PC-3 (cell line): ENCODE measurements at regions not wholly inside any gene's neighbourhood (a gene's known extent, or its start where the extent isn't known, plus 50 kb on each side); places are given as distances from the start of the nearest gene placed in this dataset.

Experiments
- ATAC-seq: fragments of 200-7000 bp; cut with Tn5 transposase; 2 replicates; pipeline ENCODE4 v1.9.1; 2020; ENCODE audit warnings: mild to moderate bottlenecking, moderate library complexity
- BruUV-seq: library from RNA; stranded (reverse); fragments of 400-500 nt; replicated peaks from 2 replicates; lab custom pipeline; 2021; lab: Mats Ljungman, UMichigan
- CTCF ChIA-PET: fragments of 300-600 bp; sonication (Branson Sonifier 250); formaldehyde crosslinking; loops from one replicate; lab custom pipeline; 2022; ENCODE audit warnings: antibody characterized with exemption; lab: Charles Lee
- POLR2A ChIA-PET: fragments of 300-600 bp; sonication (Branson Sonifier 250); formaldehyde crosslinking; loops from one replicate; lab custom pipeline; 2022; ENCODE audit warnings: antibody characterized with exemption; ENCODE audit not compliant: unreplicated experiment; lab: Charles Lee
- DNase-seq: peaks from one replicate; pipeline ENCODE4 v3.0.0-alpha.2; 2015
- H2AFZ ChIP-seq: fragments of 300-600 bp; sonication (generic); 2 replicates; pipeline ENCODE4 v1.6.0; 2016; ENCODE audit warnings: antibody characterized with exemption, low read length
- H3F3A ChIP-seq: fragments of 300-600 bp; sonication (generic); one replicate; pipeline ENCODE4 v1.6.0; 2017; ENCODE audit warnings: antibody characterized with exemption, low read length, control low read depth, mild to moderate bottlenecking; ENCODE audit not compliant: unreplicated experiment
- H3K27ac ChIP-seq: fragments of 300-600 bp; sonication (generic); 2 replicates; pipeline ENCODE4 v1.5.1; 2016; ENCODE audit warnings: mild to moderate bottlenecking, low read length
- H3K27me3 ChIP-seq: fragments of 300-600 bp; sonication (generic); 2 replicates; pipeline ENCODE4 v1.6.1; 2016; ENCODE audit warnings: low read length, mixed read lengths
- H3K36me3 ChIP-seq: fragments of 300-600 bp; sonication (generic); 2 replicates; pipeline ENCODE4 v1.6.1; 2016; ENCODE audit warnings: low read depth, mixed run types, low read length, mixed read lengths
- H3K4me1 ChIP-seq: fragments of 300-600 bp; sonication (generic); 2 replicates; pipeline ENCODE4 v1.5.1; 2016; ENCODE audit warnings: low read length; ENCODE audit not compliant: insufficient read depth
- H3K4me2 ChIP-seq: fragments of 300-600 bp; sonication (generic); 2 replicates; pipeline ENCODE4 v1.6.0; 2016; ENCODE audit warnings: low read length
- H3K4me3 ChIP-seq: fragments of 300-600 bp; sonication (generic); 2 replicates; pipeline ENCODE4 v1.5.1; 2016; ENCODE audit warnings: mild to moderate bottlenecking, low read length, mixed read lengths
- H3K79me2 ChIP-seq: fragments of 300-600 bp; sonication (generic); 2 replicates; pipeline ENCODE4 v1.6.1; 2017; ENCODE audit warnings: low read length, mixed read lengths
- H3K9ac ChIP-seq: fragments of 300-600 bp; sonication (generic); 2 replicates; pipeline ENCODE4 v1.6.0; 2016; ENCODE audit warnings: mild to moderate bottlenecking, low read length
- H3K9me2 ChIP-seq: fragments of 300-600 bp; sonication (generic); replicated peaks from 2 replicates; pipeline ENCODE4 v1.6.1; 2016; ENCODE audit warnings: mixed run types, low read length, mixed read lengths
- H3K9me3 ChIP-seq: fragments of 300-600 bp; sonication (generic); 2 replicates; pipeline ENCODE4 v1.6.1; 2016; ENCODE audit warnings: low read length, mixed read lengths
- H4K20me1 ChIP-seq: fragments of 300-600 bp; sonication (generic); 2 replicates; pipeline ENCODE4 v1.6.1; 2016; ENCODE audit warnings: low read length, mixed read lengths
- EZH2 ChIP-seq: fragments of 300-600 bp; sonication (generic); IDR thresholded peaks from one replicate; pipeline ENCODE4 v1.6.1; 2017; ENCODE audit warnings: antibody characterized with exemption, mild to moderate bottlenecking, low read length; ENCODE audit not compliant: unreplicated experiment
- EZH2phosphoT487 ChIP-seq: fragments of 300-600 bp; sonication (generic); IDR thresholded peaks from 2 replicates; pipeline ENCODE4 v1.6.1; 2018; ENCODE audit warnings: mild to moderate bottlenecking, antibody characterized with exemption, low read length, borderline replicate concordance
- intact Hi-C: fragments of 100-400 bp; cut with micrococcal nuclease; formaldehyde crosslinking; loops from 2 replicates; pipeline ENCODE4 v1.9.0; 2023
- TF ChIP-seq, protein P1 (sequence below): fragments of 300-600 bp; sonication (generic); conservative IDR thresholded peaks from 2 replicates; pipeline ENCODE4 v1.5.1; 2017; ENCODE audit warnings: antibody characterized with exemption, low read depth, mild to moderate bottlenecking, low read length

DNA sequence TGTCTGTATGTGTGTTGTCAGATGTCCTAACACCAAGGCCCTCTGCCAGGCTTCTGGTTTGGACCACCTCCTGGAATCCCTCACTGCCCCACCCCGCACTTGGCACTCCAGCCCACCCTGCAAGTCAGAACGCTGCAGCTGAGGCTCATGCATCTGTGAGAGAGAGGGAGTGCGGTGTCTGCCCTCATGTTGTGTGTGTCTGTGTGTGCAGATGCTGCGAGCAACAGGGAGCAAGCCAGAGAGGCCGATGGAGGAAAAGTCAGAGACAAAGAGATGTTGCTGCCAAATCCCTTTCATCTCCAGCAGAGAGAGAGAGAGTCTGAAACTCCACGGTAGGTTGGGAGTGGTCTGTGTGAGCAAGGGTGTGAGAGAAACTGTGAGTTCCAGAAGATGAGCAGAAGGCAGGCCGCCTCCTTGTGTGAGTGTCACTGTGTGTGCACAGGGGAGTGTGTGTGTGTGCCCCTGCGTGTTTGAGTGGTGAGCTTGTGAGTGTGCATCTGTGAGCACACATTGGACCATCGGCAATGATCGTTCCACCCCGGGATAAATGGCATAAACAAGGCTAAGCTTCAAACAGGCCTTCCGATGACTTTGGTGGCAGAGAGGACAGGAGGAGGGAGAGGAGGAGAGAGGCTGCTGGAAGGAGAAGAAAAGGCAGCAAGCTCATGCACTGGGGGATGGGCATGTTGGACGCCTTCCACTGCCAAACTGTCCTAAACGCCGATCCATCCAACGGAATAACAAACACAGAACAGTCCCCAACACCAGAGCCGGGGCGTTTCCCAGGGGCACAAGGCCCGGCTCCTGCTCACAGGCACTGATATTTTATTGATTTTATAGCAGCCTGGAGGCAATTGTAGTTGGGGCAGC, 99.2 kb upstream of the GRIK3 start:
- POLR2A ChIA-PET: no interaction called here
- CTCF ChIA-PET: no interaction called here

DNA sequence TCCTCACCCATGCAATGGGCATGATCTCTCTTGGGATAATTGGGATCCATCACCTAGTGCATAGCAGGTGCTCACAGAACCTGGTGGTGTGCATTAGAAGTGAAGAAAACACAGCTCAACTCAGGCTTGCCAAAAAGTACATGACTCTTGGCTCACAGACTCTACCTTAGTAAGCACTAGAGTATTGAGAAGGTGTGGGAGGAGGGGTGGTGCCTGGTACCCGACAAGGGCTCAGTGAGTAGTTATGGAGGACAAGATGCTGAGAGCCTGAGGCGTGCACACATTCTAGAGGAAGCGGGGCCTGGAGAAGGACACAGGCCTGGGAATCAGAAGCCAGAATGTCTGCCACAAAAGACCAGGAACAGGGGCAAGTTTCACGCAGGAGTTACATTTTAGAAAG, 100.3 kb upstream of the GRIK3 start:
- Histone ChIP-seq H3F3A (no peaks in the 10 kb centered on the region), H3K4me3 (no peak overlapping the region), H2AFZ (no peak overlapping the region), H3K27ac (no peak overlapping the region), H3K79me2 (no peaks in the 10 kb centered on the region), H4K20me1 (no peaks in the 10 kb centered on the region), H3K9me3 (no peaks in the 10 kb centered on the region), H3K27me3 (peaks cover 27% of the 10 kb centered on the region), H3K36me3 (no peaks in the 10 kb centered on the region), H3K4me2 (no peak overlapping the region), H3K4me1 (no peaks in the 10 kb centered on the region), H3K9me2 (no peaks in the 10 kb centered on the region), H3K9ac (no peak overlapping the region)
- intact Hi-C loops: no loop called here
- ChIA-PET CTCF (no interaction called here), POLR2A (interaction anchor here (0.6 kb wide), 1 partner anchor 331 kb away, joined by 4 read pairs; no protein-coding TSS in a partner anchor)
- ATAC-seq (no peak), DNase-seq (no peak)
- TF ChIP-seq, protein P1, sequence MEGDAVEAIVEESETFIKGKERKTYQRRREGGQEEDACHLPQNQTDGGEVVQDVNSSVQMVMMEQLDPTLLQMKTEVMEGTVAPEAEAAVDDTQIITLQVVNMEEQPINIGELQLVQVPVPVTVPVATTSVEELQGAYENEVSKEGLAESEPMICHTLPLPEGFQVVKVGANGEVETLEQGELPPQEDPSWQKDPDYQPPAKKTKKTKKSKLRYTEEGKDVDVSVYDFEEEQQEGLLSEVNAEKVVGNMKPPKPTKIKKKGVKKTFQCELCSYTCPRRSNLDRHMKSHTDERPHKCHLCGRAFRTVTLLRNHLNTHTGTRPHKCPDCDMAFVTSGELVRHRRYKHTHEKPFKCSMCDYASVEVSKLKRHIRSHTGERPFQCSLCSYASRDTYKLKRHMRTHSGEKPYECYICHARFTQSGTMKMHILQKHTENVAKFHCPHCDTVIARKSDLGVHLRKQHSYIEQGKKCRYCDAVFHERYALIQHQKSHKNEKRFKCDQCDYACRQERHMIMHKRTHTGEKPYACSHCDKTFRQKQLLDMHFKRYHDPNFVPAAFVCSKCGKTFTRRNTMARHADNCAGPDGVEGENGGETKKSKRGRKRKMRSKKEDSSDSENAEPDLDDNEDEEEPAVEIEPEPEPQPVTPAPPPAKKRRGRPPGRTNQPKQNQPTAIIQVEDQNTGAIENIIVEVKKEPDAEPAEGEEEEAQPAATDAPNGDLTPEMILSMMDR: no peak
- no peak for TF ChIP-seq EZH2phosphoT487
- no TSS peak for BruUV-seq

More for the DNA sequence above, 99.2 kb upstream of the GRIK3 start:
- TF ChIP-seq EZH2 (no peak), EZH2phosphoT487 (no peak)
- TF ChIP-seq, protein P1: no peak
- H4K20me1 ChIP-seq: no peaks in the 10 kb centered on the region
- BruUV-seq: no TSS peak
- DNase-seq (no peak), ATAC-seq (no peak)
- no peak overlapping the region for H2AFZ ChIP-seq
- no peaks in the 10 kb centered on the region for H3F3A ChIP-seq
- no peaks in the 10 kb centered on the region for H3K36me3 ChIP-seq
- intact Hi-C loops: no loop called here
- no peak overlapping the region for H3K4me3 ChIP-seq
- H3K4me1 ChIP-seq: no peaks in the 10 kb centered on the region
- peaks cover 31% of the 10 kb centered on the region for H3K27me3 ChIP-seq
- H3K9ac ChIP-seq: no peak overlapping the region
- no peaks in the 10 kb centered on the region for H3K9me3 ChIP-seq
- H3K79me2 ChIP-seq: no peaks in the 10 kb centered on the region
- H3K9me2 ChIP-seq: no peaks in the 10 kb centered on the region
- H3K4me2 ChIP-seq: no peak overlapping the region
- H3K27ac ChIP-seq: no peak overlapping the region

DNA sequence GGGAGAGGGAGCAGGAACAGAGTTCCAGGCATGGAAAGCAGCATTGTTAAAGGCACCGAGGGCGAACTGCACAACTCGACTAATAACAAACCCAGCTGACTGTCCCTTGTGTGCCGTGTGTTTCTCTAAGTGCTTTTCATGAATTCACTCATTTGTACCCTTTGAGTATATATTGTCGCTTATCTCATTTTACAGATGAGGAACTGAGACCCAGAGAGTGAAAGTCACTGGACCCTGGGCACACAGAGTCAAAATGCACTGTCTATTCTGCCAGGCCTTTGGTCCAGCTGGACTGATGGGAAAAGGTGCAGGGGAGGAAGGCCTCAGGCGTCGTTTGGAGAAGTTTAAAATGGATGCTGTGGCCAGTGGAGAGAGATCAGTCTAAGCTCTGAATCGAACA, 100.7 kb upstream of the GRIK3 start:
- no peaks in the 10 kb centered on the region for H3F3A ChIP-seq
- ChIA-PET CTCF (no interaction called here), POLR2A (interaction anchor here (0.6 kb wide), 1 partner anchor 332 kb away, joined by 4 read pairs; no protein-coding TSS in a partner anchor)
- H3K36me3 ChIP-seq: no peaks in the 10 kb centered on the region
- BruUV-seq: no TSS peak
- no peak overlapping the region for H3K4me3 ChIP-seq
- H3K79me2 ChIP-seq: no peaks in the 10 kb centered on the region
- H3K9ac ChIP-seq: no peak overlapping the region
- ATAC-seq: no peak
- no peak for DNase-seq
- H3K9me3 ChIP-seq: no peaks in the 10 kb centered on the region
- no peak overlapping the region for H2AFZ ChIP-seq
- H3K27ac ChIP-seq: no peak overlapping the region
- no peak for TF ChIP-seq EZH2
- no peak for TF ChIP-seq EZH2phosphoT487
- TF ChIP-seq, protein P1: no peak
- H3K4me1 ChIP-seq: no peaks in the 10 kb centered on the region
- intact Hi-C loops: no loop called here
- H3K9me2 ChIP-seq: no peaks in the 10 kb centered on the region
- H3K4me2 ChIP-seq: no peak overlapping the region
- H3K27me3 ChIP-seq: peaks cover 27% of the 10 kb centered on the region
- H4K20me1 ChIP-seq: no peaks in the 10 kb centered on the region
